Activated B cell treated with CpG ODN at 0.5 μM for 24 hours (primary cell): ENCODE measurements at regions not wholly inside any gene's neighbourhood (a gene's known extent, or its start where the extent isn't known, plus 50 kb on each side); places are given as distances from the start of the nearest gene placed in this dataset.

Experiments
- ATAC-seq: fragments of 200-7000 bp; cut with Tn5 transposase; one replicate; pipeline ENCODE4 v1.10.0; 2021; ENCODE audit warnings: low read depth, mild to moderate bottlenecking, moderate library complexity
- CTCF ChIA-PET: fragments of 350-600 bp; sonication (Branson Sonifier 250); formaldehyde crosslinking; loops from one replicate; lab custom pipeline; 2021; ENCODE audit warnings: antibody characterized with exemption; lab: Charles Lee
- POLR2A ChIA-PET: fragments of 350-600 bp; sonication (Branson Sonifier 250); formaldehyde crosslinking; loops from one replicate; lab custom pipeline; 2021; ENCODE audit warnings: antibody characterized with exemption; lab: Charles Lee
- DNase-seq: peaks from one replicate; pipeline ENCODE4 v3.0.0; 2022
- H3K27ac Mint-ChIP-seq: one replicate; pipeline ENCODE4 v1.8.0; 2020; ENCODE audit warnings: mixed read lengths
- H3K27me3 Mint-ChIP-seq: one replicate; pipeline ENCODE4 v1.8.0; 2021; ENCODE audit warnings: mixed read lengths
- H3K36me3 Mint-ChIP-seq: one replicate; pipeline ENCODE4 v1.8.0; 2021; ENCODE audit warnings: low read depth, mixed read lengths
- H3K4me1 Mint-ChIP-seq: one replicate; pipeline ENCODE4 v1.8.0; 2021; ENCODE audit warnings: mixed read lengths
- H3K4me3 Mint-ChIP-seq: one replicate; pipeline ENCODE4 v1.8.0; 2020; ENCODE audit warnings: mild to moderate bottlenecking, mixed read lengths
- H3K9me3 Mint-ChIP-seq: one replicate; pipeline ENCODE4 v1.8.0; 2020; ENCODE audit warnings: mixed read lengths
- CTCF ChIP-seq: fragments of 200-600 bp; IDR thresholded peaks from one replicate; pipeline ENCODE4 v1.8.0; 2022; ENCODE audit warnings: antibody characterized with exemption, mild to moderate bottlenecking
- intact Hi-C: fragments of 100-400 bp; cut with micrococcal nuclease; formaldehyde crosslinking; loops from one replicate; pipeline ENCODE4 v1.15.1; 2024

- intact Hi-C loops: no loop called here
- ChIA-PET CTCF (no interaction called here), POLR2A (interaction anchor here (0.5 kb wide), 1 partner anchor 64 kb away, joined by 3 read pairs; no protein-coding TSS in a partner anchor)
- Mint-ChIP-seq H3K36me3 (no peaks in the 10 kb centered on the region), H3K4me1 (peaks cover 11% of the 10 kb centered on the region), H3K9me3 (peaks cover 4% of the 10 kb centered on the region), H3K27ac (no peak overlapping the region), H3K27me3 (no peaks in the 10 kb centered on the region), H3K4me3 (no peak overlapping the region)
- no peak for DNase-seq
- no peak for ATAC-seq
- TF ChIP-seq CTCF: no peak
Observed at GRCh38 chr12:96131230-96131788, 62.9 kb upstream of the ELK3 start.

- DNase-seq: no peak
Observed at GRCh38 chr12:96132819-96133218, 61.4 kb upstream of the ELK3 start.

GRCh38 chr12:96134200-96134599 is 60.0 kb upstream of the ELK3 start:
- intact Hi-C loops: no loop called here
- no peak for DNase-seq
- no peak for TF ChIP-seq CTCF
- H3K36me3 Mint-ChIP-seq: no peaks in the 10 kb centered on the region
- no peaks in the 10 kb centered on the region for H3K9me3 Mint-ChIP-seq
- H3K27me3 Mint-ChIP-seq: no peaks in the 10 kb centered on the region
- ChIA-PET CTCF (no interaction called here), POLR2A (no interaction called here)
- ATAC-seq: no peak
- no peak overlapping the region for H3K4me3 Mint-ChIP-seq
- H3K4me1 Mint-ChIP-seq: peaks cover 9% of the 10 kb centered on the region
- H3K27ac Mint-ChIP-seq: no peak overlapping the region

More at GRCh38 chr12:96132819-96133218, 61.4 kb upstream of the ELK3 start:
- H3K4me3 Mint-ChIP-seq: no peak overlapping the region
- H3K36me3 Mint-ChIP-seq: no peaks in the 10 kb centered on the region
- no peak for TF ChIP-seq CTCF
- H3K4me1 Mint-ChIP-seq: peaks cover 18% of the 10 kb centered on the region
- peaks cover 4% of the 10 kb centered on the region for H3K9me3 Mint-ChIP-seq
- H3K27ac Mint-ChIP-seq: no peak overlapping the region
- no peaks in the 10 kb centered on the region for H3K27me3 Mint-ChIP-seq
- POLR2A ChIA-PET: no interaction called here
- CTCF ChIA-PET: interaction anchor here (1.0 to 1.9 kb wide), 2 partner anchors 78 to 83 kb away, joined by 3 to 13 read pairs; no protein-coding TSS in a partner anchor
- no peak for ATAC-seq
- intact Hi-C loops: no loop called here

GRCh38 chr12:96136161-96136560 is 58.0 kb upstream of the ELK3 start:
- ATAC-seq: no peak
- peaks cover 9% of the 10 kb centered on the region for H3K4me1 Mint-ChIP-seq
- no peak for TF ChIP-seq CTCF
- ChIA-PET POLR2A (no interaction called here), CTCF (no interaction called here)
- intact Hi-C loops: loop anchor here (2.0 kb wide), 1 partner anchor 73 kb away; no protein-coding TSS in a partner anchor
- no peak overlapping the region for H3K27ac Mint-ChIP-seq
- no peaks in the 10 kb centered on the region for H3K27me3 Mint-ChIP-seq
- no peaks in the 10 kb centered on the region for H3K9me3 Mint-ChIP-seq
- no peaks in the 10 kb centered on the region for H3K36me3 Mint-ChIP-seq
- no peak for DNase-seq
- H3K4me3 Mint-ChIP-seq: no peak overlapping the region

GRCh38 chr12:96136725-96137378 is 57.3 kb upstream of the ELK3 start:
- ChIA-PET CTCF (no interaction called here), POLR2A (interaction anchor here (0.5 kb wide), 1 partner anchor 64 kb away, joined by 3 read pairs; no protein-coding TSS in a partner anchor)
- TF ChIP-seq CTCF: no peak
- Mint-ChIP-seq H3K9me3 (no peaks in the 10 kb centered on the region), H3K4me3 (no peak overlapping the region), H3K36me3 (no peaks in the 10 kb centered on the region), H3K27me3 (no peaks in the 10 kb centered on the region), H3K4me1 (peaks cover 9% of the 10 kb centered on the region), H3K27ac (no peak overlapping the region)
- DNase-seq (no peak), ATAC-seq (peak; percentile 54)
- intact Hi-C loops: loop anchor here (2.0 kb wide), 1 partner anchor 74 kb away; no protein-coding TSS in a partner anchor
